SH-SY5Y (cell line): ENCODE measurements at regions not wholly inside any gene's neighbourhood (a gene's known extent, or its start where the extent isn't known, plus 50 kb on each side); places are given as distances from the start of the nearest gene placed in this dataset.

Experiments used
- GATA2 ChIP-seq: IDR thresholded peaks from 2 replicates; pipeline ENCODE4 v1.6.1; 2011; ENCODE audit warnings: mild to moderate bottlenecking, low read depth, low read length
- GATA3 ChIP-seq: IDR thresholded peaks from 2 replicates; pipeline ENCODE4 v1.6.1; 2011; ENCODE audit warnings: low read depth, mild to moderate bottlenecking, low read length, moderate library complexity

DNA sequence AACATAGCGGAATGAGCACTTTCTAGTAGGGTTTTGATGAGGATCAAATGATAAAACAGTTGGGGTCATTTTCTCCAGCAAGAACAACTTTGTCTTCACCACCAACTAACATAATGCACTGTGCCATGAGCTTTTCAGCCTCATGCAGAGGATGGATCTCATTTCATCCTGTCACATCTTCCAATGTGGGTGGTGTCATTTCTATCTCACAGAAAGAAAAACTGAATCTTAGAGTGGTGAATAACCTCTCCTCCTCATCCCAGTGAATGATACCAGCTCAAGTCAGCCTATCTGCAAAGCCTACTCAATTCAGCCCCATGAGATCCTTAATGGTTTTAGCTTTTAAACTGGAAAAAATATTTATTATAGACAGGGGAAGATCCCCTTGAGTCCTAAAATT, 1147.2 kb downstream of the VRK1 start:
- TF ChIP-seq GATA3 (no peak), GATA2 (no peak)
